ENCODE measurements at regions not wholly inside any gene's neighbourhood (a gene's known extent, or its start where the extent isn't known, plus 50 kb on each side); places are given as distances from the start of the nearest gene placed in this dataset.
A peak's percentile ranks its signal among the peaks of the same experiment; 100 is the strongest.
"Not testable (repeated sequence)": the region's sequence is repeated elsewhere in the genome, so short reads cannot be mapped to it uniquely, and the experiment has no call there.

DNA sequence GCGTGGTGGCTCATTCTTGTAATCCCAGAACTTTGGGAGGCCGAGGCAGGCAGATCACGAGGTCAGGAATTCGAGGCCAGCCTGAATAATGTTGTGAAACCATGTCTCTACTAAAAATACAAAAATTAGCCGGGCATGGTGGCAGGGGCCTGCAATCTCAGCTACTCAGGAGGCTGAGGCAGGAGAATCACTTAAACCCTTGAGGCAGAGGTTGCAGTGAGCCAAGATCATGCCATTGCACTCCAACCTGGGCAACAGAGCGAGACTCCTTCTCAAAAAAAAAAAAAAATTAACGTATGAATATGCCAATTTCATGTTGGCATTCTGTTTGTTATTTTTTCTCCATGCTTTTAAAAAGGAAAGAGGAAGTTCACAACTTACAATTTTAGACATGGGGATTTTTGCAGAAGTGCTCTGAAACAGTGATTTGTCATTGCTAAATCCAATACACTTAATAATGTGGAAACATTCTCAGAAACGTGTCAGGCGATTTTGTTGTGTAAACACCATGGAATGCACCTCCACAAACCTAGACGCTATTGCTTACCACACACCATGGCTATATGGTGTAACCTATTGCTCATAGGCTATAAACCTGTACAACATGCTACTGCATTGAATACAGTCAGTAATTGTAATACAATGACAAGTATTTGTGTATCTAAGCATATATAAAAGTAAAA, 115.9 kb upstream of the PCDH20 start:
- H3K27ac ChIP-seq = no peak overlapping the region
- peak; percentile 33 for DNase-seq (ENCODE audit: low read depth, low spot score)

DNA sequence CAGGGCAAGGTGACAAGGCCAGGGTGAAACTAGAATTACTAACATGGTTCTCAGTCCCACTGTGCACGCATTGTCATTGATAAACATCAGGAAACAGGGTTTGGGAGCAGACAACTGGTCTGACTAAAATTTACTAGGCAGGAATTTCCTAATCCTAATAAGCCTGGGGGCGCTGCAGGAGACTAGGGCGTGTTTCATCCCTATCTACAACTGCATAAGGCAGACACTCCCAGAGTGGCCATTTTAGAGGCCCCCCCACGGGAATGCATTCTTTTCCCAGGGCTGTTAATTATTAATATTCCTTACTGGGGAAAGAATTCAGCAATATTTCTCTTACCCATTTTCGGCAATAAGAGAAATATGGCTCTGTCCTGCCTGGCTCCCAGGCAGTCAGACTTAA, 103.6 kb upstream of the PCDH20 start:
- not testable (repeated sequence) for DNase-seq (ENCODE audit: low read depth, low spot score); H3K27ac ChIP-seq

DNA sequence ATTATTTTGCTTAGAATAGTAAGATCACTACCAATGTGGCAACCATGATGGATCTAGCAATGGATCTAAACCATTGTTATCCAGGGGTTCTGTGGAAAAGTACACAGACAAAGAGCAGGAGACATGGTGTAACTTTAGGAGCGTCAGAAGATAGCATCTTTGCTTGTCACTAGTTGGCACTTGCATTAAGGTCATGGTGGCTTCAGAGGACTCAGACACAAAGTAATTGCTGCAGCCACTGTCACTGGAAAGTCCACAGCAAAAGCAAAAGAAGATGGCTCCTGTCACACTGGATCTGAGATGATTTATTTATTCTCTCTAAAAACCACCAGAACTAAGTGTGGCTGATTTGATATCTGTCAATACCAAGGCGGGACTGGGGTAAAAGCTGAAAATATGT, 93.3 kb upstream of the PCDH20 start:
- no peak for DNase-seq (ENCODE audit: low read depth, low spot score)
- H3K27ac ChIP-seq = no peak overlapping the region

DNA sequence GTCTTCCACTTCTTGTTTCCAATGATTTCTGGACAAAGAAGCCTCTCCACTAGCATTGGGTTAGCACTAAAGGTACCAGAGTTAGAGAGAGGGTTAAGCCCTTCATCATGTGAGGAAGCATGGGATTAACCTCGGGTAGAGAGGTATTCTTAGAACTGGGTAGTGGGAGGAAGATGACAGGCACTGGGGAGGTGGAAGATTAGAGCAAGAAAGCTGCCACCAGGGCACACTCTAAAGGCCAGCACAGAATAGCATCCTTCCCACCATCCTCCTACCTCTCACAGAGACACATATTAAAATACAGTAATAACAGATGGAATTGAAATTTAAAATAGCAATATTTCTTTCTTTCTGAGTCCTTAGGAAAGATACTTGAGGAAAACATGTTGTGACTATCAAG, 84.5 kb upstream of the PCDH20 start:
- no peak for DNase-seq (ENCODE audit: low read depth, low spot score)
- no peak overlapping the region for H3K27ac ChIP-seq

DNA sequence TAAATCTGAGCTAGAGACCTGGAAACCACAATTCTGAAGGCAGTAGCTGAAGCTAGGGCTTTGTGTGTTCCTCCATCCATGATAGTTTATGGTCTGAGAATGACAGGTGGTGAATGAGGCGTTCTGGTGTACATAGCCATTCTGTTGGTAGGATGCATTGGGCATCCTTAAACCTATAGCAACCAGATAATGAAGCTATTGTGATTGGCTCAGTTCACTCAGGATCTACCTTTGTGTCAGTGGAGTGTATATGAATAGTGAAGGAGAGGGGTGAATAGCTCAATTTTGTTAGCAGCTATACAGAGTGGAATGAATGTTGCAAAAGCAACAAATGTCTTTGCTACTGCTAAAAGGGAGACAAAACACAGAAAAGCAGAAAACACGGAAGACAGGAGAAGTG, 80.0 kb upstream of the PCDH20 start:
- DNase-seq (ENCODE audit: low read depth, low spot score) = no peak
- H3K27ac ChIP-seq = no peak overlapping the region

DNA sequence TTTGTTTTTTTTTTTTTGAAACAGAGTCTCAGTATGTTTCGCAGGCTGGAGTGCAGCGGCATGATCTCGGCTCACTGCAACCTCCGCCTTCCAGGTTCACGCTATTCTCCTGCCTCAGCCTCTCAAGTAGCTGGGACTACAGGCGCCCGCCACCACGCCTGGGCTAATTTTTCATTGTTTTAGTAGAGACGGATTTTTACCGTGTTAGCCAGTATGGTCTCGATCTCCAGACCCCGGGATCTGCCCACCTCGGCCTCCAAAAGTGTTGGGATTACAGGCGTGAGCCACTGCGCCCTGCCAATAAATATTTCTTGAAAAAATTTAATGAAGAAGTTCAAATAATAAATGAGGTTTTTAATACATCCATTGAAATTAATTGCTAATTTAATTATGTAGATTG, 77.9 kb upstream of the PCDH20 start:
- H3K27ac ChIP-seq; DNase-seq (ENCODE audit: low read depth, low spot score): not testable (repeated sequence)

DNA sequence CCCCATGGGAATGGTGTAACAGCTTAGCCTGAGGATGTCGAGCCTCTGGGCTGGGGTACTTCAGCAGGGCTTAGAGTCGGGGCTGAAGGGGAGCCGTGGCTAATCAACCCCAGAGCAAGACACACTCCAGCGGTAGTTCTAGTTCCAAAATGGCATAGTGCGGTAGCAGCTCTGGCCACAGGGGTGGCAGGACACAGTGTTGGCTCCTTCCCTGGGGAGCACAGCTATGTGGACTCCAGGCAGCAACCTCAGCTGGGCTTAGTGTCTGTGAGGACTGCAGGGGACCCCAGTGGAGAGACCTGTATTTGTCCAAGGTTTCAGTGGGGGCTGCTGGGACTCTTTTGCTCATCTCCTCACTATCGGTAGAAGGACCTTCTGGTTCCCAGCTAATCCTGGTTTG, 70.8 kb upstream of the PCDH20 start:
- DNase-seq (ENCODE audit: low read depth, low spot score) = no peak
- no peak overlapping the region for H3K27ac ChIP-seq

DNA sequence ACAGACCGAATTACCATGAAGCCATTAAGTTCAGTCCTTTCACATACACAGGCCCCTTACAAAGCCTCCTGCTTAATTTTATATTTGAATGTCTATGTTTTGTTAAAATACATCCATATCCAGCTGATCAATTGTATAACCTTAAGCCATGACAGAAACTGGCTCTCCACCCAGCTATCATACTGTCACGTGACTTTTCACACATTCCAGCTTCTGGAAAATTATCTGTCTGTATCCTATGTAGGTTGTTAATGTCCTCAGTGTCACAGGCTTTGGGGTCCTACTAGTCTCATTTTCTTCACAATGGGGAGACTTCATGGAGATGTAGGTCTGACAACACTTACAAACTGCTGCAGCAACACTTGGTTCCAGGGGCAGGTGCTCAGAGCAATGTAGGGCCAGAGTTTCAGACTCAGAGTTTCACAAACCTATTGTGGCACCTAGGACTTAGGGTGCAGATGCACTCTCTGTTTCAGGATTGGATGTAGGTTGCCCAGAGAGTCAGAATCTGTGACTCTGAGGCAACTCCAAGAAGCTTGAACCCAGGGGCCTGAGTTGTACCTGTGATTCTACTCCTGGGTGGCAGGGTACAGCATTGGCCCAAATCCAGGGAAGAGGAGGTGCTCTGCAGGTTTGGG, 69.6 kb upstream of the PCDH20 start:
- no peak for DNase-seq (ENCODE audit: low read depth, low spot score)
- no peak overlapping the region for H3K27ac ChIP-seq

DNA sequence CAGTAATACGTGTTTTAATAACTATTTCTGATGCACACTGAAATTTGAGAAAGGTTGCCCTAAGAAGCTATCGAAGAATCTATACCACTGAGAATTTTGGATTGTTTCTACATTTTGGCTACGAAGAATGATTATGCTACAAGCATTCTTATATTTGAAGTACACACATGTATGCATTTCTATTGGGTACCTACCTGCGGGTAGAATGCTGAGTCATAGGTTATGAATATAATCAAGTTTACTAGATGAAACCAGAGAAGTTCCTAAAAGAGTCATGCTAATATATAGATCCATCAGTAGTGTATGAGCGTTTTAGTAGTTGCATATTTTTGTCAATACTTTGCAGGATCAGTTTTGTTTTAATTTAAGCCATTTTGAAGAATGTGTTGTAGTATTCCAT, 62.0 kb upstream of the PCDH20 start:
- no peak overlapping the region for H3K27ac ChIP-seq
- DNase-seq (ENCODE audit: low read depth, low spot score) = no peak

DNA sequence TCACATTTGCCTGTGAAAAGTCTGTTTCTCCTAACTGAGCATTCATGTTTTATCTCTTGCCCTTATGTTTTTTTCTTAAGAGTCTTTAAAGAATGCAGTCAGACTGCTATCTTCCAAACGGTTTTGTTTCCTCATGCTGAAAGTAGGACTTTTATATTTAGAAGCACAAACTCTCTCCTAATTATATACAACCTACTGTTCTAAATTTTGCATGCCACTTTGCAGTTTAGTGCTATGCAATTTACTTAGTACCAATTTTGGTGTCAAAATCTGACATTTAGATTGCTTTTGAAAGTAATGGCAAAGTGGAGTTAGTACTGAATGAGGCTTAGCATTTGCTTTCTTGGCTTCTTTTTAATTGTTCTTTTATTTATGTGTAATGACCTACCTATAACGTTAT, 55.1 kb upstream of the PCDH20 start:
- H3K27ac ChIP-seq = no peak overlapping the region
- DNase-seq (ENCODE audit: low read depth, low spot score) = no peak

DNA sequence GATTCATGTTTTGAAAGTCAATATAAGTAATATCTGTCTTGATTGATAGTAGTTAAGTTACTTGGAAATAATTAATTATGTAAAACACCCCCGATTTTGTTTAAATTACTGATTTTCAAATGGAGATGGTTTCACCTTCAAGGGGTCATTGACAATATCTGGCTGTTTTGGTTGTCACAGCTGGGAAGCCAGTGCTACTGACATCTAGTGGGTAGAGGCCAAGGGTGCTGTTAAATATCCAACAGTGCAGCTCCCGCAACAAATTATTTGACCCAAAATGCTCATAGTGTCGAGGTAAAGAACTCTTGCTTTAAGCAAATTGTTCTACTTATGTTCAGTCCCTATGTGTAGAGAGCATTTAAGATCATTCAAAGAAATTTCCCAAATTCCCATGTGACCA, 50.6 kb upstream of the PCDH20 start:
- no peak for DNase-seq (ENCODE audit: low read depth, low spot score)
- H3K27ac ChIP-seq = no peak overlapping the region
